Thoracic aorta (tissue), 2 donors: ENCODE measurements at regions not wholly inside any gene's neighbourhood (a gene's known extent, or its start where the extent isn't known, plus 50 kb on each side); places are given as distances from the start of the nearest gene placed in this dataset.
"Not testable (repeated sequence)": the region's sequence is repeated elsewhere in the genome, so short reads cannot be mapped to it uniquely, and the experiment has no call there.

Experiments
- ATAC-seq: fragments of 150-250 bp; one replicate; pipeline ENCODE4 v1.8.0; 2017; ENCODE audit warnings: low read depth; ENCODE audit not compliant: insufficient number of reproducible peaks, low FRiP score
- DNase-seq: peaks from one replicate; pipeline ENCODE4 v3.0.0-alpha.2; 2020; ENCODE audit warnings: low spot score
- H3K27ac ChIP-seq, 2 donors: fragments of 200-600 bp; sonication (generic); 1 replicate in 1 of 2; 2 replicates in 1 of 2; pipeline ENCODE4 v1.5.1; 2016; ENCODE audit warnings: mild to moderate bottlenecking in 2 of 2, moderate library complexity in 2 of 2
- H3K27me3 ChIP-seq: fragments of 200-600 bp; sonication (generic); replicated peaks from 2 replicates; pipeline ENCODE4 v1.6.0; 2016; ENCODE audit warnings: mild to moderate bottlenecking; ENCODE audit not compliant: insufficient read depth
- H3K36me3 ChIP-seq: fragments of 200-600 bp; sonication (generic); one replicate; pipeline ENCODE4 v1.5.1; 2016
- H3K4me1 ChIP-seq, 2 donors: fragments of 200-600 bp; sonication (generic); 1 replicate in 1 of 2; 2 replicates in 1 of 2; pipeline versions ENCODE4 v1.5.1 to v1.6.0; 2016; ENCODE audit warnings: low read depth in 2 of 2, mild to moderate bottlenecking in 1 of 2; ENCODE audit not compliant: control insufficient read depth in 1 of 2
- H3K4me3 ChIP-seq: fragments of 200-600 bp; sonication (generic); 2 replicates; pipeline ENCODE4 v1.5.1; 2016; ENCODE audit warnings: mild to moderate bottlenecking
- H3K9me3 ChIP-seq: fragments of 200-600 bp; sonication (generic); 2 replicates; pipeline ENCODE4 v1.5.1; 2016
- CTCF ChIP-seq: fragments of 200-600 bp; sonication (generic); IDR thresholded peaks from one replicate; pipeline ENCODE4 v1.5.1; 2019; ENCODE audit warnings: antibody characterized with exemption

GRCh38 chr5:62243046-62243445 lies 63.0 kb upstream of the KIF2A start:
- ATAC-seq = not testable (repeated sequence)

GRCh38 chr5:62248192-62248591 lies 57.8 kb upstream of the KIF2A start:
- H3K4me1 ChIP-seq, H3K27me3 ChIP-seq, H3K4me3 ChIP-seq, H3K27ac ChIP-seq, DNase-seq, H3K36me3 ChIP-seq, ATAC-seq, H3K9me3 ChIP-seq: not testable (repeated sequence)

More at GRCh38 chr5:62243046-62243445, 63.0 kb upstream of the KIF2A start:
- not testable (repeated sequence) for DNase-seq, H3K4me3 ChIP-seq, H3K9me3 ChIP-seq, H3K36me3 ChIP-seq, H3K27ac ChIP-seq, H3K4me1 ChIP-seq, H3K27me3 ChIP-seq

- not testable (repeated sequence) for DNase-seq, H3K36me3 ChIP-seq, H3K27ac ChIP-seq, H3K9me3 ChIP-seq, H3K4me3 ChIP-seq, ATAC-seq, H3K4me1 ChIP-seq, H3K27me3 ChIP-seq
These were observed 55.9 kb upstream of the KIF2A start for GRCh38 chr5:62250085-62250484.

- H3K27me3 ChIP-seq, H3K9me3 ChIP-seq, H3K4me1 ChIP-seq, ATAC-seq, H3K4me3 ChIP-seq, H3K27ac ChIP-seq, H3K36me3 ChIP-seq, DNase-seq: not testable (repeated sequence)
These were observed 55.1 kb upstream of the KIF2A start for GRCh38 chr5:62250919-62251318.

- not testable (repeated sequence) for H3K4me3 ChIP-seq, H3K36me3 ChIP-seq, ATAC-seq, H3K27ac ChIP-seq, H3K9me3 ChIP-seq, H3K27me3 ChIP-seq, H3K4me1 ChIP-seq, DNase-seq
These were observed 53.5 kb upstream of the KIF2A start for GRCh38 chr5:62252519-62252918.

- H3K36me3 ChIP-seq, DNase-seq, H3K9me3 ChIP-seq, H3K4me3 ChIP-seq, H3K27me3 ChIP-seq, H3K27ac ChIP-seq, H3K4me1 ChIP-seq, ATAC-seq: not testable (repeated sequence)
These were observed 50.5 kb upstream of the KIF2A start for GRCh38 chr5:62255551-62255950.

GRCh38 chr5:62256161-62257019 lies 49.6 kb upstream of the KIF2A start:
- Histone ChIP-seq H3K9me3 (no peaks in the 10 kb centered on the region), H3K27me3 (no peaks in the 10 kb centered on the region), H3K36me3 (no peaks in the 10 kb centered on the region), H3K4me1 (no peaks in the 10 kb centered on the region), H3K4me3 (no peak overlapping the region), H3K27ac (no peak overlapping the region)
- ATAC-seq (no peak), DNase-seq (no peak)
- TF ChIP-seq CTCF = no peak
